T-helper 2 cell treated with Interferon-gamma antibody and Interleukin-4, amounts not matched to agents 100 ng/mL and 5 ng/mL, for 36 hours (primary cell): ENCODE measurements at regions not wholly inside any gene's neighbourhood (a gene's known extent, or its start where the extent isn't known, plus 50 kb on each side); places are given as distances from the start of the nearest gene placed in this dataset.
"Not testable (repeated sequence)": the region's sequence is repeated elsewhere in the genome, so short reads cannot be mapped to it uniquely, and the experiment has no call there.

Source experiments
- intact Hi-C: fragments of 100-400 bp; cut with micrococcal nuclease; formaldehyde crosslinking; loops from one replicate; pipeline ENCODE4 v1.15.1; 2023

- intact Hi-C loops: loop anchor here (2.0 to 10.0 kb wide), 4 partner anchors 1254 to 1776 kb away; partner anchors contain the start of genes ATP5F1C and KIN
These were observed 1246.7 kb downstream of the GATA3 start for GRCh38 chr10:9301148-9301547.

GRCh38 chr10:9301554-9301953, 1247.1 kb downstream of the GATA3 start:
- intact Hi-C loops: loop anchor here (2.0 to 10.0 kb wide), 4 partner anchors 1254 to 1777 kb away; partner anchors contain the start of genes ATP5F1C and KIN

- intact Hi-C loops: loop anchor here (1.0 to 10.0 kb wide), 4 partner anchors 1255 to 1615 kb away; partner anchors contain the start of genes ATP5F1C and KIN
These were observed 1247.8 kb downstream of the GATA3 start for GRCh38 chr10:9302140-9302746.

- intact Hi-C loops: loop anchor here (2.0 to 10.0 kb wide), 2 partner anchors 1520 to 1548 kb away; partner anchors contain the start of genes ATP5F1C and KIN
These were observed 1250.6 kb downstream of the GATA3 start for GRCh38 chr10:9305018-9305655.

GRCh38 chr10:9311702-9312499, 1257.4 kb downstream of the GATA3 start:
- intact Hi-C loops: no loop called here

- intact Hi-C loops: no loop called here
These were observed 1260.8 kb downstream of the GATA3 start for GRCh38 chr10:9315292-9315691.

- intact Hi-C loops: no loop called here
These were observed 1277.1 kb downstream of the GATA3 start for GRCh38 chr10:9331583-9332008.

GRCh38 chr10:9334270-9334669, 1279.8 kb downstream of the GATA3 start:
- intact Hi-C loops: no loop called here

- intact Hi-C loops: loop anchor here (5.0 kb wide), 2 partner anchors 343 to 1338 kb away; no protein-coding TSS in a partner anchor
These were observed 1285.2 kb downstream of the GATA3 start for GRCh38 chr10:9339716-9340115.

GRCh38 chr10:9342885-9343570, 1288.5 kb downstream of the GATA3 start:
- intact Hi-C loops: loop anchor here (5.0 kb wide), 2 partner anchors 339 to 1334 kb away; no protein-coding TSS in a partner anchor

GRCh38 chr10:9347933-9348332, 1293.4 kb downstream of the GATA3 start:
- intact Hi-C loops: not testable (repeated sequence)

- intact Hi-C loops: no loop called here
These were observed 1303.0 kb downstream of the GATA3 start for GRCh38 chr10:9357471-9357870.

- intact Hi-C loops: no loop called here
These were observed 1308.2 kb downstream of the GATA3 start for GRCh38 chr10:9362721-9363120.

GRCh38 chr10:9379183-9379582, 1324.7 kb downstream of the GATA3 start:
- intact Hi-C loops: no loop called here

- intact Hi-C loops: no loop called here
These were observed 1327.4 kb downstream of the GATA3 start for GRCh38 chr10:9381733-9382532.

GRCh38 chr10:9382533-9382866, 1328.0 kb downstream of the GATA3 start:
- intact Hi-C loops: no loop called here

- intact Hi-C loops: no loop called here
These were observed 1336.0 kb downstream of the GATA3 start for GRCh38 chr10:9390516-9390915.

- intact Hi-C loops: no loop called here
These were observed 1344.9 kb downstream of the GATA3 start for GRCh38 chr10:9399275-9399983.

GRCh38 chr10:9402067-9402466, 1347.6 kb downstream of the GATA3 start:
- intact Hi-C loops: not testable (repeated sequence)
